Calu3 (cell line): ENCODE measurements at regions not wholly inside any gene's neighbourhood (a gene's known extent, or its start where the extent isn't known, plus 50 kb on each side); places are given as distances from the start of the nearest gene placed in this dataset.

Experiments
- BruUV-seq: library from RNA; stranded (reverse); fragments of 400-500 nt; replicated peaks from 2 replicates; lab custom pipeline; 2021; lab: Mats Ljungman, UMichigan
- CTCF ChIA-PET: fragments of 300-600 bp; sonication (Branson Sonifier 250); formaldehyde crosslinking; loops from one replicate; lab custom pipeline; 2022; ENCODE audit warnings: antibody characterized with exemption; lab: Charles Lee
- DNase-seq: peaks from one replicate; pipeline ENCODE4 v3.0.0; 2022
- H3K27ac Mint-ChIP-seq: one replicate; pipeline ENCODE4 v1.8.0; 2022; ENCODE audit warnings: mixed read lengths; ENCODE audit not compliant: unreplicated experiment
- H3K27me3 Mint-ChIP-seq: one replicate; pipeline ENCODE4 v1.8.0; 2022; ENCODE audit warnings: mixed read lengths; ENCODE audit not compliant: unreplicated experiment
- H3K36me3 Mint-ChIP-seq: one replicate; pipeline ENCODE4 v1.8.0; 2022; ENCODE audit warnings: mild to moderate bottlenecking, moderate library complexity, mixed read lengths; ENCODE audit not compliant: insufficient read depth, unreplicated experiment
- H3K4me1 Mint-ChIP-seq: one replicate; pipeline ENCODE4 v1.8.0; 2022; ENCODE audit warnings: mild to moderate bottlenecking, low read depth, mixed read lengths; ENCODE audit not compliant: unreplicated experiment
- H3K4me3 Mint-ChIP-seq: one replicate; pipeline ENCODE4 v1.8.0; 2022; ENCODE audit warnings: mild to moderate bottlenecking, low read depth, moderate library complexity, mixed read lengths; ENCODE audit not compliant: unreplicated experiment
- H3K9me3 Mint-ChIP-seq: one replicate; pipeline ENCODE4 v1.8.0; 2022; ENCODE audit warnings: low read depth, mixed read lengths; ENCODE audit not compliant: unreplicated experiment
- intact Hi-C: fragments of 100-400 bp; cut with micrococcal nuclease; formaldehyde crosslinking; loops from one replicate; pipeline ENCODE4 v1.10.0; 2022; ENCODE audit not compliant: unreplicated experiment
- TF ChIP-seq, protein P1 (sequence below): fragments of 200-600 bp; IDR thresholded peaks from one replicate; pipeline ENCODE4 v1.8.0; 2022; ENCODE audit warnings: antibody characterized with exemption; ENCODE audit not compliant: unreplicated experiment

DNA sequence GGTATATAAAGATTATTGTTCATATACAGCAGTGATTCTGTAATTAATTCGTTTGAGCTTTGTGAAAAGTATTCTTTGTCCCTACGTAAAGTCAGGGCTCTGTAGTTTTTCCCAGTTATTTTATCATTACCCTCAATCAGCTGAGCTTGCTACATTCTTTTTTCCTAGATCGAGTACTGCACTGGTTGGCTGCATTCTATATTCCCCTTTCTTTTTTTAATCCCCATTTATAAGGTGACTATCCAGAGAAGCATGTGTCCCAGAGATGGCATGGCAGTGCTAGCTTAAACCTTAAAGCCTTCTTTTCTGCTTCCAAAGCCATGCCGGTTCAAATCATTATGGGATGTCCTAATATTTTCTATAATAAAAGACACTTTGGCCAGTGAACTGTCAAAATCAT, 230.1 kb upstream of the CELF2 start:
- no peak for DNase-seq
- Mint-ChIP-seq H3K4me3 (no peak overlapping the region), H3K27me3 (no peaks in the 10 kb centered on the region), H3K27ac (no peak overlapping the region), H3K4me1 (peaks cover 28% of the 10 kb centered on the region), H3K36me3 (no peaks in the 10 kb centered on the region), H3K9me3 (peaks cover 4% of the 10 kb centered on the region)
- CTCF ChIA-PET: no interaction called here
- intact Hi-C loops: no loop called here
- TF ChIP-seq, protein P1, sequence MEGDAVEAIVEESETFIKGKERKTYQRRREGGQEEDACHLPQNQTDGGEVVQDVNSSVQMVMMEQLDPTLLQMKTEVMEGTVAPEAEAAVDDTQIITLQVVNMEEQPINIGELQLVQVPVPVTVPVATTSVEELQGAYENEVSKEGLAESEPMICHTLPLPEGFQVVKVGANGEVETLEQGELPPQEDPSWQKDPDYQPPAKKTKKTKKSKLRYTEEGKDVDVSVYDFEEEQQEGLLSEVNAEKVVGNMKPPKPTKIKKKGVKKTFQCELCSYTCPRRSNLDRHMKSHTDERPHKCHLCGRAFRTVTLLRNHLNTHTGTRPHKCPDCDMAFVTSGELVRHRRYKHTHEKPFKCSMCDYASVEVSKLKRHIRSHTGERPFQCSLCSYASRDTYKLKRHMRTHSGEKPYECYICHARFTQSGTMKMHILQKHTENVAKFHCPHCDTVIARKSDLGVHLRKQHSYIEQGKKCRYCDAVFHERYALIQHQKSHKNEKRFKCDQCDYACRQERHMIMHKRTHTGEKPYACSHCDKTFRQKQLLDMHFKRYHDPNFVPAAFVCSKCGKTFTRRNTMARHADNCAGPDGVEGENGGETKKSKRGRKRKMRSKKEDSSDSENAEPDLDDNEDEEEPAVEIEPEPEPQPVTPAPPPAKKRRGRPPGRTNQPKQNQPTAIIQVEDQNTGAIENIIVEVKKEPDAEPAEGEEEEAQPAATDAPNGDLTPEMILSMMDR: no peak
- BruUV-seq: no TSS peak

DNA sequence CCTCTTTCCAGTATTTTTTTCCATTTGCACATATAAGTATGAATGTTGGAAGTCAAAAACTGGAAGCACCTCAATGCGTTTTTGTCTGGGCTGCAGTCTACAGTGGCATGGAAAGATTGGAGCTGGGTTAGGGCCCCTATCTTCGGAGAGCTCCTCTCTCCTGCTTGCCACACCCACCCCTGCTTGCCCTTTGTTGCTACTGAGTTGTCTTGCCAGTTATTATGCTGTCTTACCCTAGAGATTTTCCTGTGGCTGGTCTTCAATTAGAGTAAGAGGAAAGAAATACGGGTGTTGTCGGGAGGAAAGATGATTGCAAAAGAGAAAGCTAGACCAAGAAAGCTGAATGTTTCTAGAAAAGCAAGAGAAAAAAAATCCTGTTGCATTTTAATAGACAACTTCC, 228.9 kb upstream of the CELF2 start:
- Mint-ChIP-seq H3K27ac (no peak overlapping the region), H3K9me3 (peaks cover 7% of the 10 kb centered on the region), H3K4me3 (no peak overlapping the region), H3K27me3 (no peaks in the 10 kb centered on the region), H3K4me1 (peaks cover 28% of the 10 kb centered on the region), H3K36me3 (no peaks in the 10 kb centered on the region)
- BruUV-seq: no TSS peak
- CTCF ChIA-PET: no interaction called here
- intact Hi-C loops: no loop called here
- TF ChIP-seq, protein P1: no peak
- DNase-seq: no peak

DNA sequence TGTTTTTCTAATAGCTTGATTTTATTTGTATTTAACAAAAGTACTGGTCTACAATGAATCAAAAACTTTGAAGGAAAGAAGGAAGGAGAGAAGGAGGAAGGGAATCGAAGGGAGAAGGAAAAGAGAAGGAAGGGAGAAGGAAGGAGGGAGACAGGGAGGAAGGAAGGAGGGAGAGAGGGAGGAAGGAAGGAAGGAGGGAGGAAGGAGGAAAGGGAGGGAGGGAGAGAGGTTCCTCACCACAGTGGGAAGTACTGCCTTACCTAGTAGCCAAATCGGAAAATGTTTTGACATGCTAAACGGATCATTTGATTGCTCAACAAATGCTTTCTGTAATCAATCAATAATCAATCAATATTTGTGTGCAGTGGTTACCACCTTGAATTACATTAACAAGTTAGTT, 225.8 kb upstream of the CELF2 start:
- no TSS peak for BruUV-seq
- CTCF ChIA-PET: no interaction called here
- Mint-ChIP-seq H3K36me3 (no peaks in the 10 kb centered on the region), H3K27me3 (no peaks in the 10 kb centered on the region), H3K4me3 (no peak overlapping the region), H3K9me3 (peaks cover 3% of the 10 kb centered on the region), H3K4me1 (peaks cover 19% of the 10 kb centered on the region), H3K27ac (peak overlapping the region; percentile 76)
- TF ChIP-seq, protein P1: no peak
- intact Hi-C loops: no loop called here
- DNase-seq: no peak

DNA sequence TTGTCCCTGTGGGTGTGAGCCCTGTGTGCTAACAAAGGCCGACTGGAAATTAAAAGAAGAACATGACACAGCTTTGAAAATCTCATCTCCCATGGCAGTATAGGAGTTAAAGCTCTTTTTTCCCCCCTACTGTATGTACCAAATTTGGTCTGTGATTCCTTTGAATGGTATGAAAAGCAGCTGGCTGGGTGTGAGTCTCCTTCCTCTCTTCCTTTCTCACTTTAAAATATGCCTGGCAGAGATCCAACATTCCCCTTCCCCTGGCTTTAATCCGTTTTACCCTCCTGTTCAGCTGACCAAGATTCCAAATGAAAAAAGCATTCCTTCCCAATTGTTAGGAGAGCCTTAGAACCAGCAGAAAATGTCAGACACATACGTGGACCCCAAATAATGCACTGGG, 225.0 kb upstream of the CELF2 start:
- peak; percentile 12 for DNase-seq
- no peak overlapping the region for H3K4me3 Mint-ChIP-seq

More for the DNA sequence above, 225.0 kb upstream of the CELF2 start:
- TF ChIP-seq, protein P1: no peak
- CTCF ChIA-PET: no interaction called here
- Mint-ChIP-seq H3K36me3 (no peaks in the 10 kb centered on the region), H3K9me3 (peaks cover 3% of the 10 kb centered on the region), H3K27me3 (no peaks in the 10 kb centered on the region), H3K27ac (peak overlapping the region; percentile 77), H3K4me1 (peaks cover 24% of the 10 kb centered on the region)
- BruUV-seq: no TSS peak
- intact Hi-C loops: no loop called here
